ENCODE measurements at regions not wholly inside any gene's neighbourhood (a gene's known extent, or its start where the extent isn't known, plus 50 kb on each side); places are given as distances from the start of the nearest gene placed in this dataset.

DNA sequence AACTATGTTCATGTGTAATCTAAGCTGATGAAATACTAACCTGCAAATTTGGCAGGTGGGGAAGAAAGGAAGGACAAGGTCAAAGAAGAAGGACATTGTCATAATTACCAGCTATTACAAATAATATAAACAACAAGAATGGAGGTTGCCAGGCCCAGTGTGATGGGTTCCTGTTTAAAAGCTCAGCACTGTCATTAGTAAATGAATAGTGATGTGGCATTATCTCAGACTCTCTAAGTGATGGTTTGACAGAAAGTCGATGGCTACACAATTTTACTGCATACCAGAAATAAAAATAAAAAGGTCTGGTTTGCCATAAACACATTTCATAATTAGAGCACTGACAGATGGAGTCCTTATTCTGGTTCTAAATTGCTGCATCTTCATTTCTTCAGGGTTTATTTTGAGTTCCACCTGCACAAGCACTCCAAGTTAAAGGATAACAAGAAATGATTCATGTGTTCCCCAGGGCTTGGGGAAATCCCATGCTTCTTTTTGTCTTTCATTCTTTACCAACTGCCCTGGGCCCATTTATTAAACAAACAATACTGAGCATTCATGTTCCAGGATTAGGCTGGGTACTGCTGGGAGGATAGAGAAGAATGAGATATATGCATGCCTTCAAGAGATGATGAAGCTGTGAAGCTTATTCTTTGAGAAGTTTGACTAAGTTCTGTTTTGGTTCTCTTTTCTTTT lies 367.8 kb upstream of the RASGEF1B start (continued):
- no peak for TF ChIP-seq SIN3A (conservative IDR thresholded peaks at IDR 0.05 in 1 of 2, IDR thresholded peaks at IDR 0.05 in 1 of 2; ENCODE audit: low read depth in 1 of 2, low read length in 2 of 2)

Measured in H1 (cell line).